ENCODE measurements at regions not wholly inside any gene's neighbourhood (a gene's known extent, or its start where the extent isn't known, plus 50 kb on each side); places are given as distances from the start of the nearest gene placed in this dataset.

- no peak for TF ChIP-seq POLR2AphosphoS5 (IDR thresholded peaks at IDR 0.05; ENCODE audit: low read depth, low read length)
- no peak for TF ChIP-seq POLR2A (IDR thresholded peaks at IDR 0.05; ENCODE audit: low read depth, low read length)
These were observed 267.5 kb downstream of the ENC1 start for GRCh38 chr5:74373076-74373475.
